HG03280 (cell line): ENCODE measurements at regions not wholly inside any gene's neighbourhood (a gene's known extent, or its start where the extent isn't known, plus 50 kb on each side); places are given as distances from the start of the nearest gene placed in this dataset.
"Not testable (repeated sequence)": the region's sequence is repeated elsewhere in the genome, so short reads cannot be mapped to it uniquely, and the experiment has no call there.

Source experiments
- ATAC-seq: cut with Tn5 transposase; IDR thresholded peaks from one replicate; pipeline ENCODE4 v1.9.1; 2021; ENCODE audit warnings: mild to moderate bottlenecking, moderate library complexity; ENCODE audit not compliant: unreplicated experiment

DNA sequence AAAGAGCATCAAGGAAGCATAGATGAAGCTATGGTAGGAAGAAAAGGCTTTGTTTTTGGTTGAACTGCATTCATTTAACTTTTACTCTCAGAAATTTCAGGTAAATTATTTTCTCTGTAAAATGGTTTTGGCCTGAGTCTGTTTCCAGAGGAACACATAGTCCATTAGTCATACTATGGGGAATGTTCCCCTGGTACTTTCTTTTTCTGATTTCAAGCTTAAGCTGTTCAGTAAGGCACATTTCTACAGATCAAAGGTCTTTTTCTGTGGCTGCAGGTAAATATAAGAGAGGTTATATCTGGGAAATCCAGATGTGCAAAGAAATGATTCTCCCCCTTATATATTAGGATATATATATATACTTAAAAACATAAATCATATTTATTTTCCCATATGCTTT lies 1744.4 kb upstream of the ADGRL3 start:
- no peak for ATAC-seq

DNA sequence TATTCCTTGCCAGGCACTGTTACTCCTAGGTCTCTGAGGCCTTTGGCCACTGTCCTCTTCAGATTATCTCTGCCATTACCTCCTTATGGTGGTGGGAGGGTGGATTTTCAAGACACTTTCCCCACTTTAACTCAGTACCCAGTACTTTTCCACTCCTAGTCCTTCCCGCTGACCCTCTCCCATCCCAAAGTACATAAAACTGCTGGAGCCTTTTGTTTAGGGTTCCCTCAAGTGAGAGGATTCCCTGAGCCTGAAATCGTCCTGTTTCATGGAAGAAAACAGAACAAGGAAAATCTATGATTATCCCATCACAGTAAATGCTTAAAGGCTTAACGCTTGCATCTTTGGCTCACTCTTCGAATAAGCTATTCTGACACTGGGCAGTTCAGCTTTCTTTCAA lies 1742.5 kb upstream of the ADGRL3 start:
- ATAC-seq: no peak

DNA sequence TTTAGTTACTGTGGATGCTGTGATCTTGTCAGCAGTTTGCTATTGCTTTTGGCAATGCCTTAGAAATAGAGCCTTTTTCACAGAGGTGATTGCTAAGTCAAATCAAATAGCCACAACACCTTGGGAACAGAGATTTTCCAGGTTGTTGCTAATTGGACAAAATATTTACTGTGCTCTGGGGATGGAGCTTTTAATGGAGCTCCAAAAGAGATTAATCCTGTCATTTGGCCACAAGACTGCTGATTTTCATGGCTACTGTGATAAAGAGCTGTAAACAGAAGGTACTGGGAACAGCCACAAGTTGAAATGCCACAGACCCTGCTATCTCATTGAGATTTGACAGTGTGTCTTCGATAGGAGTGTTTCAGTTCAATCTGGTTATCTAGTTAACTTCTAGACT lies 1715.2 kb upstream of the ADGRL3 start:
- ATAC-seq: no peak

DNA sequence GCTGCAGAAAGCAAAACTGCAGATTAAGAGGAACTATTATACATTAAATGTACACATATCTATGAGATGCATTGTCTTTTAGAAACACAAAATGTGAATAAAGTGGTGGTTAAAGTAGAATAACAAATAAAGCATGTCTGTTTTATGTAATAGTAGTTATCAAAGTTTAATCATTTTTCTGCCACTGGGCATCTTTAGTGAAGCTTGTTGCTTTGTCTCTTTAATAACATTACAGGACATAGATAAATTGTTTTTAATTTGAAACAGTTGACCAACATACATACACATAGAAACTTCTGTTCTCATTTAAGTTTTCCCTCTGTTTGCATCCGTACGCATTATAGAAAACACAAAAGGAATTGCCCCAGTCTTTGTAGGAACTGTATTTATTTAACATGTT lies 1700.0 kb upstream of the ADGRL3 start:
- ATAC-seq: no peak

DNA sequence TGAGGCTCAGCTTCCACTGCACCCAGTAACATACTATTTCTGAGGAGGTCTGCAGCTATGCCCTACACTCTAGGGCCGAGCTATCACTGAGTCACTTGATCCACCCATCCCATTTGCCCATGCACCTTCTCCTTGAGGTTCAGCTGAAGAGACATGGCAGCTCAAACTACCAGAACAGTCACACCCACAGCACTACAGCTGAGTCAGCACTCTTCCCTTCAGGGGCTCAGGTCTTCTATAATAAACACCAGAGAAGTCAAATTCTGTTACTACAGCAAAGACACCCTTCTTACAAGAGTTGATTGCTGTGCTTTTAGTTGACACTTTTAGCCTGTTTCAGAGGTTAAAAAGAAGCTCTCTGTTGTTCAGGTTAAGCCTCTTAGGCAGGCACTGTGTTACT lies 1696.4 kb upstream of the ADGRL3 start:
- ATAC-seq: no peak

DNA sequence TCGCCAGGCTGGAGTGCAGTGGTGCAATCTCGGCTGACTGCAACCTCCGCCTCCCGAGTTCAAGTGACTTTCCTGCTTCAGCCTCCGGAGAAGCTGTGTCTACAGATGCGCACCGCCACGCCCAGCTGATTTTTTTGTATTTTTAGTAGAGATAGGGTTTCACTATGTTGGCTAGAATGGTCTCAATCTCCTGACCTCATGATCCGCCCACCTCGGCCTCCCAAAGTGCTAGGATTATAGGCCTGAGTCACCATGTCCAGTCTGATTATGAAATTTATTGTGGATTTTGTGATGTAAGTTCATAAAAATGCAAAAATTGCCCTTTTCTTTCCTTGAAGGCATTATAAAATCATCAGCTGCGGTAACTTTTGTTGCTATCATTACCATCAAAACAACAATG lies 1688.3 kb upstream of the ADGRL3 start:
- ATAC-seq: not testable (repeated sequence)

DNA sequence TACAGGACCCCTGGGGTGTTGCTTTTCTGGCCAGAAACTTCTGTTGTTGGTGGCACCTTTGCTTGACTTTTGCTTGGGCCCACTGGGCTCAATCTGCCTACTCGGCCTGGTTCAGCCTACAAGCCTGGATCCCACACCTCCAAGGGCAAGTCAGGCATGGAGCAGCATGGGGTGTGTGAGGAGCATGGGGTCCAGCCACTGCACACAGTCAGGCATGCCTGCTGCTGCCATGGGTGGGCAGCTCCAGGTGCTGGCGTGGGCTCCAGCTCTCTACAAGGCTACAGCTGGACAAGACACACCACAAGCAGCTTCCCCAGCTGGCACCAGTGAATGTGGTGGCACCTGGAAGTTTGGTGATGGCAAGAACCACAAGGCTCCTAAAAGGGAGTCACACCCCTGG lies 1683.1 kb upstream of the ADGRL3 start:
- ATAC-seq: no peak

DNA sequence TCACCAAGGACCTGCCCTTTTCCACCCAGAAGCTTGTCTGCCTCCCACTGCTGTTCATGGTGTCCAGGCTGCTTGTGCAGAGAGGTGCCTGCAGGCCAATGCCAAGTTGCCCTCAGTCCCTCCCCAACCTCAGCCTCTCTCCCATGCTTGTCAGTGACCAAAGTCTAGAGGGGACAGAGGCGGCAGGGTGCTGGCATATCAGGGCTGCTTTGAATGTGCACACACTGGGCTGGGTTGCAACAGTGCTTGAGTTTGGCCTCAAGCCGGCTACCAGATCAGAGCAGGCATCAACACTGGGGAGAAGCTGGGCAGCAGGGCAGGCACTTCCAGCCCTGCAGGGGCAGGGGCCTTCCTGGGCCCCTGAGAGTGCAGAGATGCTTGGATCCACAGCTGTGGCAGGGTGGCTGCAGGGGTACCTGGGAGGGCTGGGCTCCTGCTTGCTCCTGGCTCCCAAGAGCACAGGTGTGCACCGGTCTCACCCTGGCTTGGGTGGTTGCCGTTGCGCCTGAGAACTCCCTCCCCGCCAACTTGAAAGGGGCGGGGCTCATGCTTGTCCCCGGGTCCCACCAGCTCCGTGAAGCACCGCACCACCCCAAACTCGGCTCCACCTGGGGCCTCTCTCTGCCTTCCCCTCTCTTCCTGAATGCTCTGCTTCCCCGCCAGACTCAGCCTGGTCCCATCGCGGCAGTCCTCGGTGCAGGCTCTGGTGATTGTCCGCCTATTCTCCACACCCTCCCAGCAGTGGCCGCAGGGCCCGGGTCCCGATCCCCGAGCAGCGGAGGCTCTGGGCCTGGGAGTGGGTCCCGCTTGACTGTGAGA lies 1681.9 kb upstream of the ADGRL3 start:
- no peak for ATAC-seq

DNA sequence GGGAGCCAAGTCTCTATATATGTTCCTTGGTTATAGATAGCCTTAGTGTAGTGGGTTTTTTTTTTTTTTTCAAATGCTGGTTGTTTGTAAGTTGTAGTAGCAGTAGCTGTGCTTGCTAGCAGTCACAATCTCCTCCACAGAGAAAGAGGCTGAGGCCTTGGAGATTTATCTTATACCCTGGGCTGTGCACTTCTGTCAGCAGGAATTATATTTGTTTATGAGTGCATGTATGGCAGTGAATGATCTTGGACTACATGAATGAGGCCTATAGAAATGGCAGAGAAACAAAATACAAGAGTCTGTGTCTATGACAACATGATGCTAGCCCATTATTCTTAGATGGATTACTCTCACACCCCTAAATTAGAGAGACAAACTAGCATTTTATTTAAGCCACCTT lies 1674.2 kb upstream of the ADGRL3 start:
- ATAC-seq: no peak

DNA sequence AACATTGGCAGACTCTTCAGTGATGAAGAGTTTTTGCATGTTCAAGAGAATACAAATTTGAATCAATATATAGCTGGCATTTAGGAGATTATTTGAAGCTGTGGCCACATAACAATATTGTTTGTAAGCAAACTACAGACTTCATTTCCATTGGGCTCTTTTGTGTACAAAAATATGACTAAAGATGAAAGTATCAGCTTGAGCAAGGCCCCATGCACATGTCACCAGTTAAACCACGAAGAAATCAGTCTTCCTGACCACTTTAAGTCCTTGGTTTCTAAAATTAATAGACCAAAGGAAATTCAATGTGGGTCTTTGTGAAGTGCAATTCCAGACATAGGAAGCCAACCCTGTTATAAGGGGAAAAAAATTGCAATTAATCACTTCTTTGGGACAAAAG lies 1664.6 kb upstream of the ADGRL3 start:
- ATAC-seq: no peak

DNA sequence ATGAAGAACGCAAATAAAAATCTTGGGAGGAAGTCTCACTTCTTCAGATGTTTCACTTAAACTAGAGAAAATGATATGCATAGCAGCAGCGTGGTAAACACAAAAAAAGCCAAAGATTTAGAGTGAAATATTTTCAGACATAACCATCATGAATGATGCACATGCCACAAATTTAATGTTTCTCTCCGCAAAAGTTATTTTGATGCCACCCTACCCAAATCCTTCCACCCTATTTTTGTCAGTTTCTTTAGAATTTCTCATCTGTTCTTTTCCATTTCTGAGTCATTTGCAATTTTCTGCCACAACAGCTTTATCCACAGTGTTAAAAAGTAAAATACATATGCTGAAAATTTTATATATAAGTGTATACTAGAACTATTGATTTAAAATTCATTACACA lies 1663.7 kb upstream of the ADGRL3 start:
- ATAC-seq: no peak

DNA sequence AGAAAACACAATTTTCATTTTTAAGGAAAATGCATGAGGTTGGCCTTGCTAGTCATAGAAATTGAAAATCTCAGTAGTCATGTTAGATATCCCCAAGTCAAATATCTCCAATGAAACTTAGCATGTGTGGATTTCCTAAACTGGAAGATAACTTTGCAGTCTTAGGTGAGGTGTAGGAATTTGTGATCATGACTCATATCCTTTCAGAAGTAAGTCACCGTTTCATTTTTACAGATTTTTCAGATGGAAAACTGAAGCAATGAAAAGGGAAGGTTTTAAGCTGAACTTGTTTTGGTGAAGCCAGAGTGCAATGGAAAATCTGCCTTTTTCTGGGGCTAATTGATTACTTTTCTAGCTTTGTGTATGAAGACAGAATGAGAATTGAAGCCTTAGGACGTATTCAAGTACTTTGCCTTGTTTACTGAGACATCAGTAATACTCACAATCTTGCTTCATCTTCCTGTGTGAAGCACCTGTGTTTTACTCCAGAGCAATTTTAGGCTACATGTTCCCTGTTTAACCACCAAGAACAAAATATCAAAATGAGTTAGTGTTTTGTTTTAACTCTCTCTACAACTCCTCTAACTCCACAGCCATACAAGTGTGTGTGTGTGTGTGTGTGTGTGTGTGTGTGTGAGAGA lies 1662.8 kb upstream of the ADGRL3 start:
- ATAC-seq: no peak

DNA sequence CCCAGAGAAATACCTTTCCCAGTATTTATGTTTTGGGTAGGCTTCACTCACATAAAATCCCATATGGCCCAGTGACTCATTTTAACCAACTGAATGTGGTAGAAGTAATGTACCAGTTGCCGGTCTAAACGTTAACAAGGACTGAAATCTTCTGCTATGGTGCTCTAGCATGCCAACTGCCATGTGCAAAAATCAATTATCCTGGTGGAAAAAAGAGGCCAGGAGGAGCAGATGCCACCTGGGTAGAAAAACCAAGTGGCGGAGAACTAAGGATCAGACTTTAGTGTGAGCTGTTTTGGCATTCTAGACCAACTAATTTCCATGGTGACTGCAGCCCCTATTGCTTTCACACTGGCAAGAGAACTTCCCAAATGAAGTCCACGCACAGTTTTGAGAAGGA lies 1660.7 kb upstream of the ADGRL3 start:
- no peak for ATAC-seq

DNA sequence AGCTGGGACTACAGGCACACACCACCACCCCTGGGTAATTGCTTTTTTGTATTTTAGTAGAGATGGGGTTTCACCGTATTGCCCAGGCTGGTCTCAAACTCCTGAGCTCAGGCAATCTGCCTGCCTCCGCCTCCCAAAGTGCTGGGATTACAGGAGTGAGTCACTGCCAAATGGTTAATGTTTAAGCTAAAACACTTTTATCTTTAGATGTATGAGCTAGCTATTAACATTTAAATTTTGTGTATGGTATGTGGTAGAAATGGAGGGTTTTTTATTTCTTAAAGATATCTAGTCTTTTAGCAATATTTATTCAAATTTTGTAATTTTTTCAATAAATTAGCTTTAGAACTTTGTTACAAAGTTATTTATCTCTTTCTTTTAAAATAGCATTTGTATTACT lies 1659.8 kb upstream of the ADGRL3 start:
- ATAC-seq: no peak

DNA sequence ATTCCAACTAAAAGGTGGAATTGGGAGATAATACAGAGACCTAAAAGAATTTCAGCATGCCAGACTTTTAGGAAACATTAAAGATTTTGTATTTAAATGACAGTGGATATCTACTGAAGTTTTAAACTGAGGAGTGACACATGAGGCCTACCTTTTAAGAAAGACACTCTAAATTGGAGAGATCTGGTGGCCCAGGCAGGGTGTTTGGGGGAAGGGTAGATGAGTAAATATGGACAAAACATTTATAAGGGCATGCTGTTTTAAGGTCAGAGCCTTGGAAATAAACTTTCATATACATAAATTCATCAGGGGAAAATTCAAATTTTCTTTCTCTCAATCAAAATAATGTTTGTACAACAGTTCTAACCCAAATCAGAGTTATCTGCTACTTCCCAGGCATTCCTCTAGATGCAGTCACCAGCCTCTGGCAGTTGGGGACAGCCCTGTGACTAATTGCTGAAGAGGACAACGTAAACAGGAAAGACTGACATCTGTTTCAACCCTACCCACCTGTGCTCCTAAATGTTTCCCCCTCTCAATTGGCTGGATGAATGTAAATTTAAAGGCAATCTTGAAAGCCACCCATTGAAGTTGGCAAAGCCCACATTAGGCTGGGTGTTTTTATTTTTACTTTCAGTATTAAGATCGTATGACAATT lies 1646.9 kb upstream of the ADGRL3 start:
- peak; percentile 93 for ATAC-seq

DNA sequence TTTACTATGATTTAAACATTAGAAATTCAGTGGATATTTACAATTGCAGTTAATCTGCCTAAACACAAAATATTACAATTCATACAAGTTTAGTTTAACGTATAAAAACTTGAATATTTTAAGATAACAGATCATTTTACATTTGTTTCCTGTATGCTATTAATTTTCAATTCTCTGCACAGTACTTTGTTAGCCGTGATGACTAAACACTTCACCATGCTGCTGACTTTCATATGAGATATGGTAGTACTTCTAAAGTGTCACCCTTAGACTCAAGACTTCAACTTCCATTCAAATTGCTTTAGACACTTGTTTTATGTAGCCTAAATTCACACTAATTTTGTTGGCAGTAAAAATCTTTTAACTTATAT lies 1646.4 kb upstream of the ADGRL3 start:
- peak; percentile 59 for ATAC-seq

DNA sequence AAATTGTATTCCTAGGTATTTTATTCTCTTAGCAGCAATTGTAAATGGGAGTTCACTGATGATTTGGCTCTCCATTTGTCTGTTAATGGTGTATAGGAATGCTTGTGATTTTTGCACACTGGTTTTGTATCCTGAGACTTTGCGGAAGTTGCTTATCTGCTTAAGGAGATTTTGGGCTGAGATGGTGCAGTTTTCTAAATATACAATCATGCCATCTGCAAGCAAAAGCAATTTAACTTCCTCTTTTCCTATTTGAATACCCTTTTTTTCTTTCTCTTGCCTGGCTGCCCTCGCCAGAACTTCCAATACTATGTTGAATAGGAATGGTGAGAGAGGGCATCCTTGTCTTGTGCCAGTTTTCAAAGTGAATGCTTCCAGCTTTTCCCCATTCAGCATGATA lies 1643.9 kb upstream of the ADGRL3 start:
- ATAC-seq: not testable (repeated sequence)

DNA sequence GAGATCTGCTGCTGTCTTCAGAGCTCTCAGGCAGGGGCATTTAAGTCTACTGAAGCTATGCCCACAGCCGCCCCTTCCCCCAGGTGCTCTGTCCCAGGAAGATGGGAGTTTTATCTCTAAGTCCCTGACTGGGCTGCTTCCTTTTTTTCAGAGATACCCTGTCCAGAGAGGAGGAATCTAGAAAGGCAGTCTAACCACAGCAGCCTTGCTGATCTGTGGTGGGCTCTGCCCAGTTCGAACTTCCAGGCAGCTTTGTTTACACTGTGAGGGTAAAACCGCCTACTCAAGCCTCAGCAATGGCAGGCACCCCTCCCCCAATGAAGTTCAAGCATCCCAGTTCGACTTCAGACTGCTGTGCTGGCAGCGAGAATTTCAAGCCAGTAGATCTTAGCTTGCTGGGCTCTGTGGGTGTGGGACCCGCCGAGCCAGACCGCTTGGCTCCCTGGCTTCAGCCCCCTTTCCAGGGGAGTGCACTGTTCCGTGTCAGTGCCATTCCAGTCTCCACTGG lies 1639.9 kb upstream of the ADGRL3 start:
- not testable (repeated sequence) for ATAC-seq

DNA sequence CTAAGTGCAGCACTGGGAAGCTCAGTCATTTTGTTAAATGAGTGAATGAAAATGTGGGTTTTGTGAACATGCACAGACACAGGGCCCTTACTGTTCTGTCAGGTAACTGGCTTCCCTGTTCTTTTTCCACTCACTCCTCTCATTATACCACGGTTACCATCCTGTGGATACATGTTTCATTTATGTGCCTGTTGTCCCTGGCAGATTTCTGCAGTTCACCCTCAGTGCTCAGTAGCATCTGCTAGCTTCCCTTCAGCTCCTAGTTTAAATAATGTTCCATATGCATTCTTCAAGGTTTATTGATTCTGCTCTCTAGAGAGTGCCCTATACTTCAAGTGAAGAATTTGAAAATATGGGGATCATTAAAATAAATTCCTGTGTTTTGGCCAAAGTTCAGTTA lies 1634.3 kb upstream of the ADGRL3 start:
- no peak for ATAC-seq

DNA sequence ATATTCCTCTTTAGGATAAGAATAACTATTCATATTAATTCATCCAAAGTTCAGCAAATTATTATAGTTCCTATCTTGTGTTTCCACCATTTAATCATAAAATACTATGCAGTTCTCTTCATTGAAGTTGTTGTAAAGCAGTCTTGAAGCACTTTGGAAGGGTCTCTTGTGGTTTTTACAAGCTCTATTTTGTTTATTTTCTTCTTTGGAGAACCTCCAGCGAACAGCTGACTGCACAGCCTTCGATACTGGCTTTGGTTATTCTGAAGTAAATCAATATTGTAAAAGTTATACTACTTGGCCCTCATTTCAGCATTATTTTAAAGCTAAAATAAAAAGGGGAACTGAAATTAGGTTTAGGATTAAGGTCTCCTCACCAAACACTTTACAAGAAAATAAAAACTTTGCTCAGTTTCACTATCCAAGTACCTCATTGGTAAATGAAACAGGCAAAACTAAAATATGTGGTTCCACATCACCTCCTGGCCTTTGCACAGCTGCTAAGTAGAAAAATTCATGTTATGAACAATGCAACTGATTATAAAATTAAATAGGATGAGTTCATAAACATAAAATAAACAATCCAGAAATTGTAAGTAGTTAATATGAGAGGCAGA lies 1629.2 kb upstream of the ADGRL3 start:
- peak; percentile 92 for ATAC-seq

DNA sequence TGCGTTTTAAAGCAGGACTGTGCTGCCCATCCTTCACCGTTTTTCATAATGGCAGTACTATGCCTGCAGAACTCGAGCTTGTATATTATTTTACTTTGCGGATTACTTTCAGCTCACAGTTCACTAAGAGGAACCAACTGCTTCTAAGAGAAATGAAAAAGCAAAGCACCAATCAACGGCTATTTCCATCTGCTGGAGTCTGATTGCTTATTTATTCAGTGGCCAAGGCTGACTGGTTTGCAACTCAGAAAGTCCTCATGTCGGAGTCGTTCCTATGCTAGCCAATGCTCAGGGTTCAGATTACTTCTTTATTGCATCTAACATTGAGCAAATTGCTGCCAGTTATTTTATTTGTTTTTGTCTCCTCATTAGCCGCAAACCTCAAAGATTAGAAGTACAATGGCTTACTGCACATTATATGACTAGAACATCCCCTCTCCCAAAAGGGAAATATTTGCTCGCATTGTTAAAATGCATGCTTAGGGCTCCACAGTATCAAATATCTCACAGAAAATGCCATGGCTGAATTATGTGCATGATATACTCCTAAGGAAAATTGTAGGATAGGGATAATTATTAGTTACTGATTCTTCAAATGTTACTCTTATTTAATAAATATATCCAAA lies 1628.2 kb upstream of the ADGRL3 start:
- no peak for ATAC-seq
